Right atrium auricular region (tissue), 2 donors: ENCODE measurements at regions not wholly inside any gene's neighbourhood (a gene's known extent, or its start where the extent isn't known, plus 50 kb on each side); places are given as distances from the start of the nearest gene placed in this dataset.

Experiments used
- DNase-seq: peaks from one replicate; pipeline ENCODE4 v3.0.0-alpha.2; 2019; ENCODE audit warnings: low spot score
- H3K27ac ChIP-seq, 2 donors: fragments of 200-600 bp; sonication (generic); 1 replicate in 1 of 2; 2 replicates in 1 of 2; pipeline ENCODE4 v1.5.1; 2016 to 2019
- H3K27me3 ChIP-seq, 2 donors: fragments of 200-600 bp; sonication (generic); one replicate each; pipeline versions ENCODE4 v1.5.1 to v1.6.0; 2017 to 2019
- H3K36me3 ChIP-seq: fragments of 200-600 bp; sonication (generic); one replicate; pipeline ENCODE4 v1.5.1; 2016
- H3K4me1 ChIP-seq, 2 donors: fragments of 200-600 bp; sonication (generic); one replicate each; pipeline versions ENCODE4 v1.5.1 to v1.6.0; 2017 to 2019
- H3K4me3 ChIP-seq, 2 donors: fragments of 200-600 bp; sonication (generic); 1 replicate in 1 of 2; 2 replicates in 1 of 2; pipeline ENCODE4 v1.5.1; 2017 to 2019; ENCODE audit warnings: mild to moderate bottlenecking in 1 of 2, moderate library complexity in 1 of 2
- H3K9me3 ChIP-seq, 2 donors: fragments of 200-600 bp; sonication (generic); one replicate each; pipeline ENCODE4 v1.5.1; 2019
- TF ChIP-seq, protein P1 (sequence below), 2 donors: fragments of 200-600 bp; sonication (generic); IDR thresholded peaks; one replicate each; pipeline ENCODE4 v1.5.1; 2019; ENCODE audit warnings: antibody characterized with exemption in 2 of 2

DNA sequence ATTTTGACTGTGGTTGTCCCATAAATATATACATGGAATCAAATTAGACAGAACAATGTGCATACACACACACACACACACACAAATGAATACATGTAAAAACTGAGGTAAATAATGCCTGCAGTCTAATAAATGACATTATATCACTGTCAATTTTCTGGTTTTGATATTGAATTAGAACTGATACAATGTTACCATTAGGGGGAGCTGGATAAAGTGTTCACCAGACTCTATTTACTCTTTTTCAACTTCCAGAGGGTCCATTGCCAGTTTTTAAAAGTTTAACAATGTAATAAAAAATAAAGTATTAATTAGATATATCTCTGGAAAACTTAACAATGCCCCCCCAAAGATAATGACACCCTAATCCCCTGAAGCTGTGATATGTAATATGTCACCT lies 1666.8 kb upstream of the TMEFF2 start:
- Histone ChIP-seq H3K4me3 (no peak overlapping the region), H3K9me3 (no peaks in the 10 kb centered on the region), H3K27ac (no peak overlapping the region), H3K36me3 (no peaks in the 10 kb centered on the region), H3K27me3 (no peaks in the 10 kb centered on the region), H3K4me1 (no peaks in the 10 kb centered on the region)
- TF ChIP-seq, protein P1, sequence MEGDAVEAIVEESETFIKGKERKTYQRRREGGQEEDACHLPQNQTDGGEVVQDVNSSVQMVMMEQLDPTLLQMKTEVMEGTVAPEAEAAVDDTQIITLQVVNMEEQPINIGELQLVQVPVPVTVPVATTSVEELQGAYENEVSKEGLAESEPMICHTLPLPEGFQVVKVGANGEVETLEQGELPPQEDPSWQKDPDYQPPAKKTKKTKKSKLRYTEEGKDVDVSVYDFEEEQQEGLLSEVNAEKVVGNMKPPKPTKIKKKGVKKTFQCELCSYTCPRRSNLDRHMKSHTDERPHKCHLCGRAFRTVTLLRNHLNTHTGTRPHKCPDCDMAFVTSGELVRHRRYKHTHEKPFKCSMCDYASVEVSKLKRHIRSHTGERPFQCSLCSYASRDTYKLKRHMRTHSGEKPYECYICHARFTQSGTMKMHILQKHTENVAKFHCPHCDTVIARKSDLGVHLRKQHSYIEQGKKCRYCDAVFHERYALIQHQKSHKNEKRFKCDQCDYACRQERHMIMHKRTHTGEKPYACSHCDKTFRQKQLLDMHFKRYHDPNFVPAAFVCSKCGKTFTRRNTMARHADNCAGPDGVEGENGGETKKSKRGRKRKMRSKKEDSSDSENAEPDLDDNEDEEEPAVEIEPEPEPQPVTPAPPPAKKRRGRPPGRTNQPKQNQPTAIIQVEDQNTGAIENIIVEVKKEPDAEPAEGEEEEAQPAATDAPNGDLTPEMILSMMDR (IDR thresholded peaks at IDR 0.05) = no peak
- no peak for DNase-seq

DNA sequence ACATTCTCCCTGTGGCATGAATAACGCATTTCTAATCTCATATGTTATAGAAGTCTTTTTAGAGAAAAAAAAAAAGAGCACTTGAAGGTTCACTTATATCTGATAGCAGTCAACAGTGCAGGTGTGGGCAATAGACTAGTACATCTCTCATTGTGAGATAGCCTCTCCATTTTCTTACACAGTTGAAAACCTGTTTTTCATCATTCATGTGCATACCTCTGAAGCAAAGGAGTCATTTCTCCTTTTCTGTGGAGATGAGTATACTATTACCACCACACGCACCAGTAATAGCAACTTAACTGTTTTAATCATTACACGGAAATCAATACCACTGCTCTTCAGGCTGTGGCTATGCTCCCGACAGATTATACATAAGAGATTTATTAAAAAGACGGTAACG lies 1653.3 kb upstream of the TMEFF2 start:
- H3K27me3 ChIP-seq = no peaks in the 10 kb centered on the region
- no peaks in the 10 kb centered on the region for H3K9me3 ChIP-seq
- no peaks in the 10 kb centered on the region for H3K4me1 ChIP-seq
- H3K27ac ChIP-seq = no peak overlapping the region
- TF ChIP-seq, protein P1 (IDR thresholded peaks at IDR 0.05) = no peak
- no peak for DNase-seq
- H3K4me3 ChIP-seq = no peak overlapping the region
- no peaks in the 10 kb centered on the region for H3K36me3 ChIP-seq

DNA sequence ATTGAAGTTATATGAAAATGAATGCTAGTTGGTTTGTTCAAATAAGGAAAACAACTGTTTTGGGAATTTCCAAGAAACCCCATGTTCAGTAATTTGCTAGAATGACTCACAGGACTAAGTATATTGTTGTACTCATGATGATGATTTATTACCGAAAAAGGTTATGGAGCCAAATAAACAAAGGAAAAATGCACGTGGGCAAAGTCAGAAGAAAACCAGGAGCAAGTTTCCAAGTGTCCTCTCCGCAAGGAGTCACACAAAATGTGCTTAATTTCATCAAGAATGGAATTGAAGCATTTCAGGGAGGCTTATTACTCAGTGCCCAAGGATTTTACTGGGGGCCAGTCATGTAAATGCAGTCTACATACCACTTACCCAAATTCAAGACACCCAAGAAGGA lies 1652.4 kb upstream of the TMEFF2 start:
- no peaks in the 10 kb centered on the region for H3K9me3 ChIP-seq

DNA sequence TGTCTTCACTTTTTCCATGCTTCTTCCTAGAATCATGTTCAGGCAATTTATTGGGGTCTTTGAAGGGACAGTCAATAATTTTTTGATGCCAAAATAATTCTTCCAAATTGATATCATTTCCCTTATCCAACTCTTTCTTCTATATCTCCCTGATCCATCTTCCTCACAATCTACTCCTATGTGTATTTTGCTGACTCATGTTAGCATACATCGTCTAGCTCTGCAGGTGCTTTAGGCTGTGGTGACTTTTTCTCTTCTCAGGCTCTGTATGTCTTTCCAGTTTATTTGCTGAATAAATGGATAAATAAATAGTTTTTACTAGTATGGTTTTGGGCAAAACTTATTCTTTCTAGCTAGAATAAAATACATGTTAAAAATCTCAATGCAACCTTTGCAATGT lies 1650.9 kb upstream of the TMEFF2 start:
- Histone ChIP-seq H3K27ac (no peak overlapping the region), H3K4me3 (no peak overlapping the region), H3K27me3 (no peaks in the 10 kb centered on the region), H3K9me3 (no peaks in the 10 kb centered on the region), H3K36me3 (no peaks in the 10 kb centered on the region), H3K4me1 (no peaks in the 10 kb centered on the region)
- DNase-seq = no peak
- TF ChIP-seq, protein P1 (IDR thresholded peaks at IDR 0.05) = no peak

More for the DNA sequence above, 1652.4 kb upstream of the TMEFF2 start:
- H3K4me1 ChIP-seq = no peaks in the 10 kb centered on the region
- H3K4me3 ChIP-seq = no peak overlapping the region
- TF ChIP-seq, protein P1 (IDR thresholded peaks at IDR 0.05) = no peak
- no peak for DNase-seq
- no peak overlapping the region for H3K27ac ChIP-seq
- no peaks in the 10 kb centered on the region for H3K27me3 ChIP-seq
- H3K36me3 ChIP-seq = no peaks in the 10 kb centered on the region

DNA sequence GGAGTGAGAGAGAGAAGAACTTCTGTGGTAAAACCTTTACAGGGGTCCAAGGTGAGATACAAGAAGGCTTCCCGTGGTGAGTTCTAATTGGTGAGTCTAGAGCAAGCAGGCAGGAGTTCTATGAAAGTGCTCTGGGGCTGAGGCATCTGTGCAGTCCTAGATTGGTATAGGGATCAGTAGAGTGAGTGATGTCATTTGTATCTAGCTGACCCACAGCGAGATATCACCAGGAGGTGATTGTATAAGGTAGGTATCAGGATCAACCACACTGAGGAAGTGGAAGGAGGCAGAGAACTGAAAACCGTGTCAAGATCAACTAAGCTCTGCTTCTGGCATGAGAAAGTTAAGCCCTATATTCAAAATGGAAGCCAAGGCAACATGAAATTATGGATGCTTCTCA lies 1648.9 kb upstream of the TMEFF2 start:
- no peak overlapping the region for H3K27ac ChIP-seq
- no peak overlapping the region for H3K4me3 ChIP-seq
- DNase-seq = no peak
- H3K27me3 ChIP-seq = no peaks in the 10 kb centered on the region
- no peaks in the 10 kb centered on the region for H3K9me3 ChIP-seq
- no peaks in the 10 kb centered on the region for H3K4me1 ChIP-seq
- no peaks in the 10 kb centered on the region for H3K36me3 ChIP-seq
- TF ChIP-seq, protein P1 (IDR thresholded peaks at IDR 0.05) = no peak

DNA sequence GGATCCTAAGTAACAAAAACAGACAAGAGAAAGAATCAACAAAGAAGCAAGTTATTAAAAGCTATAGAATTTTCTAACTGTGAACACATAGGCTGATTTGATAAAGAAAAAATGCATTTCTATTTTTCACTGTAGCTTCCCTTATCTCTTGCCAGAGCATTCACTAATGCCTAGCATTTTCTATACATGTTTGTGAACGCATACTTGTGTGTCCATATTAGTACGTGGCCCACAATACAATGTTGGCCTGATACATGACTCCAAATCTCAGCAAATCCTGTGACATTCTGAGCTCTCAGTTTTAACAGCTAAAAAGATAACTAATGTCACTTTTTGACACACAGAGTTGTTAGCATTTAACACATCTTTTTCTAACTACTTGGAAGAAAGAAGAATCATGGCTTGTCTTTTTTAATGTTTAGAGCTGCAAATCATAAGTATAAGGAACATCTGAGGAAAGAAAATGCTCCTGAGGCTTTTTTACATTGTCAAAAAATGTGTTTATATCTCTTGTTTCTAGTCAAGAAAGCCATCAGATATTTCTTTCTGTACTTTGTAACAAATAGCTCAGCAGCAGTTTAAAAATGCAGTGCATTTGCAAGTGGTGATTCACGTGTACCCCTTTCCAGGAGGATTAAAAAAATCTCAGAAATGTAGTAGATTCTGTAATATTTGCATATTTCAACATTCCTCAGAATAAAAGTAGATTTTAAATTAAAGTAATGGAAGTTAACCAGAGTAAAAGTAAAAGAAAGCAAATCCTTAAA lies 1646.8 kb upstream of the TMEFF2 start:
- no peak overlapping the region for H3K4me3 ChIP-seq
- H3K4me1 ChIP-seq = no peaks in the 10 kb centered on the region
- H3K27me3 ChIP-seq = no peaks in the 10 kb centered on the region
- H3K27ac ChIP-seq = no peak overlapping the region
- H3K36me3 ChIP-seq = no peaks in the 10 kb centered on the region
- TF ChIP-seq, protein P1 (IDR thresholded peaks at IDR 0.05) = no peak
- DNase-seq = no peak
- no peaks in the 10 kb centered on the region for H3K9me3 ChIP-seq
